Erythroblast (primary cell): ENCODE measurements at regions not wholly inside any gene's neighbourhood (a gene's known extent, or its start where the extent isn't known, plus 50 kb on each side); places are given as distances from the start of the nearest gene placed in this dataset.

Experiments used
- GATA1 ChIP-seq: IDR thresholded peaks from 2 replicates; pipeline ENCODE4 v1.6.1; 2011; ENCODE audit warnings: low read depth, mild to moderate bottlenecking, control low read depth, low read length, moderate library complexity
- POLR2A ChIP-seq: IDR thresholded peaks from 2 replicates; pipeline ENCODE4 v1.6.1; 2011; ENCODE audit warnings: mild to moderate bottlenecking, low read length

GRCh38 chr12:107458163-107458562 is 227.4 kb upstream of the PWP1 start:
- no peak for TF ChIP-seq POLR2A
- TF ChIP-seq GATA1, result no peak
